NCI-H2081 (cell line): ENCODE measurements at regions not wholly inside any gene's neighbourhood (a gene's known extent, or its start where the extent isn't known, plus 50 kb on each side); places are given as distances from the start of the nearest gene placed in this dataset.

Experiments used
- DNase-seq, 2 experiments: peaks; one replicate each; lab custom pipeline; 2025; lab: John Stamatoyannopoulos, UW

DNA sequence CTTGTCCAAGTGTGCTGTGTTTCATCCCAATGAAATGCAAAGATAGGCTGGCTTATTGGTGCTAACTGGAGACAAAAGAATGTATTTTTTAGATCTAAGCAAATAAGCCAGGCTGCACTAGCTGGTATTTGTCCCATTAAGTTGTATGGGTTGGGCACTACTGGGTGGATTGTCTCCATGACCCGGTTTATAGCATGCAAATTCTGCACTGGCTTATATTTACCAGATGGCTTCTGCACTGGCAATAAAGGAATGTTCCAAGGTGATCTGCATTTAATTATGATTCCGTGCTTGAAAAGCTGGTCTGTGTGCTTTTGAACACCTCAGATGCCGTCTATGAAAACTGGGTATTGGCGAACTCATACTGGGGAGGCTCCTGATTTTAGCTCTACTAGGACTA lies 61.4 kb upstream of the MOCS1 start:
- no peak for DNase-seq

DNA sequence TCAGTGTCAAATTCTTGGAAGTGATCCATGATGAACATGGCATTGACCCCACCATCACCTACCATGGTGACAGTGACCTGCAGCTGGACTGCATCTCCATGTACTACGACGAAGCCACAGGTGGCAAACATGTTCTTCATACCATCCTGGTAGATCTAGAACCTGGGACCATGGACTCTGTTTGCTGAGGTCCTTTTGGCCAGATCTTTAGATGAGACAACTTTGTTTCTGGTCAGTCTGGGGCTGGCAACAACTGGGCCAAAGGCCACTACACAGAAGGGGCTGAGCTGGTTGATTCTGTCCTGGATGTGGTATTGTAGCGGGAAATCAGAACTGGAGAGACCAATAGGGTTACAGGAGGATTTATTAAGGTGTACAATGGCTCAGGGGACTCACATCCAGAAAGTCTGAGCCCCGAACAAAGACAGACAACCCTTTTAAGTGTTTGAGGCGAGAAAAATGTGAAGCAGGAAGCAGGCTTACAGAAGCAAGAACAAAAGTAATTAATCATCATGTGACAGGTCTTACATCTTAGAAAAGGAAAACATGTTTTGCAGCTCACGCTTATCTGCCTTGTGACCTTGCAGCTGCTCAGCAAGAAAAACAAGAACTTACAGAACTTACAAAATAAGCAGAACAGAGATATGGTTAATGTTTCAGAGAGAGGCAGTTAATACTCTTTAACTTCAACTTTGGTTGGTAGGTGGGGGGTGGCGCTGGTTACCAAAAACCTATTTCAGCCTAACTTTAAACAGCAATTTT lies 58.8 kb upstream of the MOCS1 start:
- DNase-seq, result no peak
